DOHH2 (cell line): ENCODE measurements at regions not wholly inside any gene's neighbourhood (a gene's known extent, or its start where the extent isn't known, plus 50 kb on each side); places are given as distances from the start of the nearest gene placed in this dataset.

Source experiments
- EZH2phosphoT487 ChIP-seq: fragments of 200-600 bp; sonication (generic); IDR thresholded peaks from 2 replicates; pipeline ENCODE4 v1.6.1; 2017; ENCODE audit warnings: borderline replicate concordance, mild to moderate bottlenecking, antibody characterized with exemption, low read length, moderate library complexity, mixed read lengths
- TF ChIP-seq, protein P1 (sequence below): fragments of 200-600 bp; sonication (generic); IDR thresholded peaks from one replicate; pipeline ENCODE4 v1.5.1; 2014; ENCODE audit warnings: antibody characterized with exemption, mild to moderate bottlenecking, low read depth, low read length; ENCODE audit not compliant: poor library complexity, severe bottlenecking

GRCh38 chr13:72074663-72075062, 207.7 kb upstream of the DACH1 start:
- TF ChIP-seq, protein P1, sequence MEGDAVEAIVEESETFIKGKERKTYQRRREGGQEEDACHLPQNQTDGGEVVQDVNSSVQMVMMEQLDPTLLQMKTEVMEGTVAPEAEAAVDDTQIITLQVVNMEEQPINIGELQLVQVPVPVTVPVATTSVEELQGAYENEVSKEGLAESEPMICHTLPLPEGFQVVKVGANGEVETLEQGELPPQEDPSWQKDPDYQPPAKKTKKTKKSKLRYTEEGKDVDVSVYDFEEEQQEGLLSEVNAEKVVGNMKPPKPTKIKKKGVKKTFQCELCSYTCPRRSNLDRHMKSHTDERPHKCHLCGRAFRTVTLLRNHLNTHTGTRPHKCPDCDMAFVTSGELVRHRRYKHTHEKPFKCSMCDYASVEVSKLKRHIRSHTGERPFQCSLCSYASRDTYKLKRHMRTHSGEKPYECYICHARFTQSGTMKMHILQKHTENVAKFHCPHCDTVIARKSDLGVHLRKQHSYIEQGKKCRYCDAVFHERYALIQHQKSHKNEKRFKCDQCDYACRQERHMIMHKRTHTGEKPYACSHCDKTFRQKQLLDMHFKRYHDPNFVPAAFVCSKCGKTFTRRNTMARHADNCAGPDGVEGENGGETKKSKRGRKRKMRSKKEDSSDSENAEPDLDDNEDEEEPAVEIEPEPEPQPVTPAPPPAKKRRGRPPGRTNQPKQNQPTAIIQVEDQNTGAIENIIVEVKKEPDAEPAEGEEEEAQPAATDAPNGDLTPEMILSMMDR: no peak
- TF ChIP-seq EZH2phosphoT487: no peak
